ENCODE measurements at regions not wholly inside any gene's neighbourhood (a gene's known extent, or its start where the extent isn't known, plus 50 kb on each side); places are given as distances from the start of the nearest gene placed in this dataset.

DNA sequence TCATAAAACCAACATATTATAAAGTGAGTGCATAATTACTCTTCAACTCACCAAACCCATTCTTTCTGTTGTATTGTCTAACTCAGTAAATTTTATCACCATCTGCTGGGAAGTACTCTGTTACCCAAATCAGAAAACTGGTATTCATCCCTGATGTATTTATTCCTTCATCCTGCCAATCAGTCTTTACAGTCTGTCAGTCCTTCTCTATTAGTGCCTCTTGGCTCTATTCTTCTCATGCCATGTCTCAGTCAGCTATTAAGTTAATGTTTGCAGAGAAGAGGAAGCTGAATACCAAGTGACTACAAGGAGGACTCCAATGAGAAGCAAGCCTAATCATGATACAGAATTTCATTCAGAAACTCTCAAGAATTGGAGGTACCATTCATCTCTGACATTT, 631.2 kb downstream of the CPS1 start:
- Histone ChIP-seq H2AFZ (ENCODE audit: control insufficient read depth, low read length) (no peak overlapping the region), H3K79me2 (ENCODE audit: control insufficient read depth, insufficient read depth, low read length) (no peaks in the 10 kb centered on the region), H3K9ac (ENCODE audit: control insufficient read depth, extremely low read depth, insufficient read depth, low read length) (no peak overlapping the region), H3K9me1 (ENCODE audit: control insufficient read depth, extremely low read depth, insufficient read depth, low read length) (no peaks in the 10 kb centered on the region), H3K4me1 (ENCODE audit: control insufficient read depth, extremely low read depth, insufficient read depth, low read length) (no peaks in the 10 kb centered on the region), H3K4me2 (ENCODE audit: control insufficient read depth, extremely low read depth, insufficient read depth, low read depth, low read length) (no peak overlapping the region), H3K27me3 (ENCODE audit: control insufficient read depth, extremely low read depth, insufficient read depth, low read length) (no peaks in the 10 kb centered on the region), H3K27ac (ENCODE audit: control insufficient read depth, insufficient read depth, low read length) (no peak overlapping the region), H4K20me1 (ENCODE audit: control insufficient read depth, extremely low read depth, insufficient read depth, low read length) (no peaks in the 10 kb centered on the region), H3K9me3 (ENCODE audit: control insufficient read depth, low read depth, low read length) (no peaks in the 10 kb centered on the region), H3K4me3 (ENCODE audit: control insufficient read depth in 2 of 3, extremely low read depth in 1 of 3, insufficient read depth in 2 of 3, low read depth in 1 of 3, low read length in 3 of 3) (no peak overlapping the region), H3K36me3 (ENCODE audit: control insufficient read depth in 2 of 2, extremely low read depth in 1 of 2, insufficient read depth in 2 of 2, low read length in 2 of 2) (no peaks in the 10 kb centered on the region)
- FAIRE-seq, result no peak
- dilution Hi-C loops (cut with MboI; ENCODE audit: extremely low pct_ligation_motif_present, low sequenced_read_pairs), result no loop called here
- no peak for TF ChIP-seq EZH2 (IDR thresholded peaks at IDR 0.05; ENCODE audit: low read length)
- TF ChIP-seq, protein P1, sequence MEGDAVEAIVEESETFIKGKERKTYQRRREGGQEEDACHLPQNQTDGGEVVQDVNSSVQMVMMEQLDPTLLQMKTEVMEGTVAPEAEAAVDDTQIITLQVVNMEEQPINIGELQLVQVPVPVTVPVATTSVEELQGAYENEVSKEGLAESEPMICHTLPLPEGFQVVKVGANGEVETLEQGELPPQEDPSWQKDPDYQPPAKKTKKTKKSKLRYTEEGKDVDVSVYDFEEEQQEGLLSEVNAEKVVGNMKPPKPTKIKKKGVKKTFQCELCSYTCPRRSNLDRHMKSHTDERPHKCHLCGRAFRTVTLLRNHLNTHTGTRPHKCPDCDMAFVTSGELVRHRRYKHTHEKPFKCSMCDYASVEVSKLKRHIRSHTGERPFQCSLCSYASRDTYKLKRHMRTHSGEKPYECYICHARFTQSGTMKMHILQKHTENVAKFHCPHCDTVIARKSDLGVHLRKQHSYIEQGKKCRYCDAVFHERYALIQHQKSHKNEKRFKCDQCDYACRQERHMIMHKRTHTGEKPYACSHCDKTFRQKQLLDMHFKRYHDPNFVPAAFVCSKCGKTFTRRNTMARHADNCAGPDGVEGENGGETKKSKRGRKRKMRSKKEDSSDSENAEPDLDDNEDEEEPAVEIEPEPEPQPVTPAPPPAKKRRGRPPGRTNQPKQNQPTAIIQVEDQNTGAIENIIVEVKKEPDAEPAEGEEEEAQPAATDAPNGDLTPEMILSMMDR (optimal IDR thresholded peaks at IDR 0.05 in 1 of 3, IDR thresholded peaks at IDR 0.05 in 1 of 3, conservative IDR thresholded peaks at IDR 0.05 in 1 of 3; ENCODE audit: extremely low read depth in 1 of 3, insufficient read depth in 2 of 3, low read length in 3 of 3), result no peak
- no peak for DNase-seq (ENCODE audit: low read depth, low spot score)

GRCh38 chr2:211203986-211204385, 647.6 kb downstream of the CPS1 start:
- FAIRE-seq, result no peak
- H3K4me1 ChIP-seq (ENCODE audit: control insufficient read depth, extremely low read depth, insufficient read depth, low read length), result no peaks in the 10 kb centered on the region
- H3K4me3 ChIP-seq (ENCODE audit: control insufficient read depth in 2 of 3, extremely low read depth in 1 of 3, insufficient read depth in 2 of 3, low read depth in 1 of 3, low read length in 3 of 3), result no peak overlapping the region
- no peaks in the 10 kb centered on the region for H3K9me3 ChIP-seq (ENCODE audit: control insufficient read depth, low read depth, low read length)
- no peaks in the 10 kb centered on the region for H3K27me3 ChIP-seq (ENCODE audit: control insufficient read depth, extremely low read depth, insufficient read depth, low read length)
- no peak overlapping the region for H3K27ac ChIP-seq (ENCODE audit: control insufficient read depth, insufficient read depth, low read length)
- no peak overlapping the region for H3K4me2 ChIP-seq (ENCODE audit: control insufficient read depth, extremely low read depth, insufficient read depth, low read depth, low read length)
- H3K9me1 ChIP-seq (ENCODE audit: control insufficient read depth, extremely low read depth, insufficient read depth, low read length), result no peaks in the 10 kb centered on the region
- no peaks in the 10 kb centered on the region for H3K79me2 ChIP-seq (ENCODE audit: control insufficient read depth, insufficient read depth, low read length)
- dilution Hi-C loops (cut with MboI; ENCODE audit: extremely low pct_ligation_motif_present, low sequenced_read_pairs), result no loop called here
- TF ChIP-seq, protein P1 (optimal IDR thresholded peaks at IDR 0.05 in 1 of 3, IDR thresholded peaks at IDR 0.05 in 1 of 3, conservative IDR thresholded peaks at IDR 0.05 in 1 of 3; ENCODE audit: extremely low read depth in 1 of 3, insufficient read depth in 2 of 3, low read length in 3 of 3), result no peak
- no peak for TF ChIP-seq EZH2 (IDR thresholded peaks at IDR 0.05; ENCODE audit: low read length)
- H3K9ac ChIP-seq (ENCODE audit: control insufficient read depth, extremely low read depth, insufficient read depth, low read length), result no peak overlapping the region
- no peaks in the 10 kb centered on the region for H3K36me3 ChIP-seq (ENCODE audit: control insufficient read depth in 2 of 2, extremely low read depth in 1 of 2, insufficient read depth in 2 of 2, low read length in 2 of 2)
- DNase-seq (ENCODE audit: low read depth, low spot score), result no peak
- H2AFZ ChIP-seq (ENCODE audit: control insufficient read depth, low read length), result no peak overlapping the region
- H4K20me1 ChIP-seq (ENCODE audit: control insufficient read depth, extremely low read depth, insufficient read depth, low read length), result no peaks in the 10 kb centered on the region

Measured in keratinocyte (primary cell).